Type B pancreatic cell (in vitro differentiated cells): ENCODE measurements at regions not wholly inside any gene's neighbourhood (a gene's known extent, or its start where the extent isn't known, plus 50 kb on each side); places are given as distances from the start of the nearest gene placed in this dataset.

ENCODE experiments used
- DNase-seq: peaks from one replicate; pipeline ENCODE4 v3.0.0; 2021; ENCODE audit warnings: mixed read lengths; ENCODE audit not compliant: unreplicated experiment; ENCODE audit errors: extremely low spot score
- H3K27ac Mint-ChIP-seq: 2 replicates; pipeline ENCODE4 v1.8.0; 2021; ENCODE audit warnings: mild to moderate bottlenecking, mixed read lengths
- H3K27me3 Mint-ChIP-seq: 2 replicates; pipeline ENCODE4 v1.8.0; 2021; ENCODE audit warnings: mixed read lengths
- H3K36me3 Mint-ChIP-seq: 2 replicates; pipeline ENCODE4 v1.8.0; 2021; ENCODE audit warnings: mixed read lengths
- H3K4me1 Mint-ChIP-seq: one replicate; pipeline ENCODE4 v1.8.0; 2021; ENCODE audit warnings: mixed read lengths; ENCODE audit not compliant: unreplicated experiment
- H3K4me3 Mint-ChIP-seq: 2 replicates; pipeline ENCODE4 v1.8.0; 2021; ENCODE audit warnings: mild to moderate bottlenecking, mixed read lengths
- H3K9me3 Mint-ChIP-seq: 2 replicates; pipeline ENCODE4 v1.8.0; 2021; ENCODE audit warnings: mixed read lengths
- TF ChIP-seq, protein P1 (sequence below): fragments of 200-600 bp; sonication (generic); conservative IDR thresholded peaks from 2 replicates; pipeline ENCODE4 v1.5.0; 2021; ENCODE audit warnings: antibody characterized with exemption, mild to moderate bottlenecking

- no peaks in the 10 kb centered on the region for H3K4me1 Mint-ChIP-seq
- TF ChIP-seq, protein P1, sequence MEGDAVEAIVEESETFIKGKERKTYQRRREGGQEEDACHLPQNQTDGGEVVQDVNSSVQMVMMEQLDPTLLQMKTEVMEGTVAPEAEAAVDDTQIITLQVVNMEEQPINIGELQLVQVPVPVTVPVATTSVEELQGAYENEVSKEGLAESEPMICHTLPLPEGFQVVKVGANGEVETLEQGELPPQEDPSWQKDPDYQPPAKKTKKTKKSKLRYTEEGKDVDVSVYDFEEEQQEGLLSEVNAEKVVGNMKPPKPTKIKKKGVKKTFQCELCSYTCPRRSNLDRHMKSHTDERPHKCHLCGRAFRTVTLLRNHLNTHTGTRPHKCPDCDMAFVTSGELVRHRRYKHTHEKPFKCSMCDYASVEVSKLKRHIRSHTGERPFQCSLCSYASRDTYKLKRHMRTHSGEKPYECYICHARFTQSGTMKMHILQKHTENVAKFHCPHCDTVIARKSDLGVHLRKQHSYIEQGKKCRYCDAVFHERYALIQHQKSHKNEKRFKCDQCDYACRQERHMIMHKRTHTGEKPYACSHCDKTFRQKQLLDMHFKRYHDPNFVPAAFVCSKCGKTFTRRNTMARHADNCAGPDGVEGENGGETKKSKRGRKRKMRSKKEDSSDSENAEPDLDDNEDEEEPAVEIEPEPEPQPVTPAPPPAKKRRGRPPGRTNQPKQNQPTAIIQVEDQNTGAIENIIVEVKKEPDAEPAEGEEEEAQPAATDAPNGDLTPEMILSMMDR, result no peak
- H3K36me3 Mint-ChIP-seq, result peaks cover 10% of the 10 kb centered on the region
- DNase-seq, result no peak
- no peak overlapping the region for H3K4me3 Mint-ChIP-seq
- H3K9me3 Mint-ChIP-seq, result no peaks in the 10 kb centered on the region
- H3K27me3 Mint-ChIP-seq, result peaks cover 7% of the 10 kb centered on the region
- H3K27ac Mint-ChIP-seq, result no peak overlapping the region
Observed at GRCh38 chr12:19744705-19745218, 305.5 kb downstream of the AEBP2 start.

GRCh38 chr12:19746471-19746870 is 307.2 kb downstream of the AEBP2 start:
- TF ChIP-seq, protein P1, result no peak
- H3K27ac Mint-ChIP-seq, result no peak overlapping the region

DNA sequence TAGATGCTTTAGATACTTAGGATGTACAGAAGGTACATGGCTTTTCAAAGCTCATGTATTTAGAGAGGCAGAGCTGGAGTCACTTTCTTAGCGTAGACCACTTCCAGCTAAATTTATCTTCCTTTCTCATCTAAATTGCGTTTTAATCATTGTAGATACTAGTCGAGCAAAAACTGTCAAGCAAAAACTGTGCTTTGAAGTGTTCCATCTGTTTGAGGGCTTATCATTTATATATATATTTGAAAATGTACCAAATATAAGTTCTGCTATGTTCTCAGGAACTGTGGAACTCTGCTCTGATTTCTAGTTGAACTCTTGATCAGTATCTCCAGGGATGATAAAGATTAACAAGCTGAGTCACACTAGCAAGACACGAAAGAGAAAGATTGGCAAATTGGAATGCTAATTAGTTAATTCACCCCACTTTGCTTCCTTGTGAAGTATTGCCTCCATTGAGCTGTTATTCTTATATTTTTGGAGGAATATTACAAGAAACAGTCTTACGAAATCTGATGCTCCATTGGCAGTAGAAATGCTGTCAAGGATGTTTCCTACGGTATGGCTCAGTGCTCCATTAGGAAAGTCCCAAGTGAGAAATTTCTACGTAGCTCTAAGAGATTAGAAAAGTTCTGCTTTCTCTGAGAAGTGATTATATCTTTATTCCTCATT is 310.7 kb downstream of the AEBP2 start:
- H3K4me1 Mint-ChIP-seq, result no peaks in the 10 kb centered on the region
- peaks cover 10% of the 10 kb centered on the region for H3K9me3 Mint-ChIP-seq
- TF ChIP-seq, protein P1, result no peak
- peaks cover 25% of the 10 kb centered on the region for H3K36me3 Mint-ChIP-seq
- no peak overlapping the region for H3K4me3 Mint-ChIP-seq
- DNase-seq, result no peak
- no peak overlapping the region for H3K27ac Mint-ChIP-seq
- no peaks in the 10 kb centered on the region for H3K27me3 Mint-ChIP-seq

More at GRCh38 chr12:19746471-19746870, 307.2 kb downstream of the AEBP2 start:
- Mint-ChIP-seq H3K4me3 (no peak overlapping the region), H3K36me3 (peaks cover 17% of the 10 kb centered on the region), H3K4me1 (no peaks in the 10 kb centered on the region), H3K27me3 (peaks cover 4% of the 10 kb centered on the region), H3K9me3 (no peaks in the 10 kb centered on the region)
- DNase-seq, result no peak

- H3K4me3 Mint-ChIP-seq, result no peak overlapping the region
- peaks cover 10% of the 10 kb centered on the region for H3K9me3 Mint-ChIP-seq
- DNase-seq, result no peak
- no peaks in the 10 kb centered on the region for H3K27me3 Mint-ChIP-seq
- H3K27ac Mint-ChIP-seq, result no peak overlapping the region
- H3K4me1 Mint-ChIP-seq, result no peaks in the 10 kb centered on the region
- peaks cover 27% of the 10 kb centered on the region for H3K36me3 Mint-ChIP-seq
- TF ChIP-seq, protein P1, result no peak
Observed at GRCh38 chr12:19751078-19751477, 311.8 kb downstream of the AEBP2 start.

GRCh38 chr12:19752712-19753111 is 313.4 kb downstream of the AEBP2 start:
- H3K27me3 Mint-ChIP-seq, result no peaks in the 10 kb centered on the region
- no peaks in the 10 kb centered on the region for H3K4me1 Mint-ChIP-seq
- TF ChIP-seq, protein P1, result no peak
- H3K27ac Mint-ChIP-seq, result no peak overlapping the region
- H3K36me3 Mint-ChIP-seq, result peaks cover 26% of the 10 kb centered on the region
- H3K9me3 Mint-ChIP-seq, result peaks cover 10% of the 10 kb centered on the region
- no peak overlapping the region for H3K4me3 Mint-ChIP-seq
- DNase-seq, result no peak
